DND-41 (cell line): ENCODE measurements at regions not wholly inside any gene's neighbourhood (a gene's known extent, or its start where the extent isn't known, plus 50 kb on each side); places are given as distances from the start of the nearest gene placed in this dataset.

ENCODE experiments used
- EZH2 ChIP-seq: IDR thresholded peaks from 3 replicates; pipeline ENCODE4 v1.6.1; 2012; ENCODE audit warnings: borderline replicate concordance, low read depth, mild to moderate bottlenecking, moderate library complexity, low read length, inconsistent platforms; ENCODE audit not compliant: severe bottlenecking
- TF ChIP-seq, protein P1 (sequence below): IDR thresholded peaks from 2 replicates; pipeline ENCODE4 v1.5.1; 2012; ENCODE audit warnings: borderline replicate concordance, low read length, moderate library complexity, mild to moderate bottlenecking; ENCODE audit not compliant: poor library complexity, severe bottlenecking; ENCODE audit errors: extremely low read depth

- TF ChIP-seq, protein P1, sequence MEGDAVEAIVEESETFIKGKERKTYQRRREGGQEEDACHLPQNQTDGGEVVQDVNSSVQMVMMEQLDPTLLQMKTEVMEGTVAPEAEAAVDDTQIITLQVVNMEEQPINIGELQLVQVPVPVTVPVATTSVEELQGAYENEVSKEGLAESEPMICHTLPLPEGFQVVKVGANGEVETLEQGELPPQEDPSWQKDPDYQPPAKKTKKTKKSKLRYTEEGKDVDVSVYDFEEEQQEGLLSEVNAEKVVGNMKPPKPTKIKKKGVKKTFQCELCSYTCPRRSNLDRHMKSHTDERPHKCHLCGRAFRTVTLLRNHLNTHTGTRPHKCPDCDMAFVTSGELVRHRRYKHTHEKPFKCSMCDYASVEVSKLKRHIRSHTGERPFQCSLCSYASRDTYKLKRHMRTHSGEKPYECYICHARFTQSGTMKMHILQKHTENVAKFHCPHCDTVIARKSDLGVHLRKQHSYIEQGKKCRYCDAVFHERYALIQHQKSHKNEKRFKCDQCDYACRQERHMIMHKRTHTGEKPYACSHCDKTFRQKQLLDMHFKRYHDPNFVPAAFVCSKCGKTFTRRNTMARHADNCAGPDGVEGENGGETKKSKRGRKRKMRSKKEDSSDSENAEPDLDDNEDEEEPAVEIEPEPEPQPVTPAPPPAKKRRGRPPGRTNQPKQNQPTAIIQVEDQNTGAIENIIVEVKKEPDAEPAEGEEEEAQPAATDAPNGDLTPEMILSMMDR = no peak
- no peak for TF ChIP-seq EZH2
These were observed 218.4 kb upstream of the PPP2R2D start for GRCh38 chr10:131682271-131682962.
